Hematopoietic multipotent progenitor cell treated with erythropoietin and hydrocortisone succinate and interleukin-3 and kit ligand, for 6 days (in vitro differentiated cells): ENCODE measurements at regions not wholly inside any gene's neighbourhood (a gene's known extent, or its start where the extent isn't known, plus 50 kb on each side); places are given as distances from the start of the nearest gene placed in this dataset.
A peak's percentile ranks its signal among the peaks of the same experiment; 100 is the strongest.

Experiments used
- DNase-seq: peaks from one replicate; pipeline ENCODE4 v3.0.0-alpha.2; 2015

DNA sequence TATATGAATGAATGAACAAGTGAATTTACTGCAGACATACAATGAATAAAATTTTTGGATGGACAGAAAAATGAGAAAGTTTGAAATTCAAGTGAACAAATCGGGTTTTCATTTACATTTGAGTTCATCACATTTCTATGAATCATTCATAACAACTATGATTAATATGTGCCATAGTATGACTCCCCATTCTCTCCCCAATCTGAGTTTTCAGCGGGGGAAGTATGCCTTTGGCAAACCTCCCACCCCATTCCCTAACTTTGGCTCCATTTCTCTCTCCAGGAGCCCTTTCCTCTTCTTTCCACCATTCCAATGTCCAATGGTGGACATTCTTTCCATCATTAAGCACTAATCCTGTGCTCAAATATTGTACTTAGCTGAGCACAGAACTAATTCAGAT lies 96.8 kb upstream of the LSM8 start:
- DNase-seq = no peak

DNA sequence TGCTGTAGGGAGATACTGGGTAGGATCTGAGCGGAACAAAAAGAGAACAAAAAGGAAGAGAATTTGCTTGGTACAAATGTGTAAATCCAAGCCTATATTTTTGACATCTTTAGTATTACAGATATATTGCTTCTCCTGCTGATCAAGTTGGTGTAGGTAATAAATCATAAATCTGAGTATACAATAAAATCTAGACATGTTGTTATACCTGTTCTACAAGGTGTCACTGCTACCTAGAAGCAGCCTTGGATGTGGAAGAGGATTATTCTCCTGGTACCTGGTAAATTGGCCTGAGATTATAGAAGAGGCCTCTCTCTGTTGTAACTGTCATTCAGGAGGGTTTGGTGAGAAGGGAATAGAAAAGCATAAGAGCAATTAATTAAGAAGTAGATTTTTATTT lies 89.9 kb upstream of the LSM8 start:
- no peak for DNase-seq

DNA sequence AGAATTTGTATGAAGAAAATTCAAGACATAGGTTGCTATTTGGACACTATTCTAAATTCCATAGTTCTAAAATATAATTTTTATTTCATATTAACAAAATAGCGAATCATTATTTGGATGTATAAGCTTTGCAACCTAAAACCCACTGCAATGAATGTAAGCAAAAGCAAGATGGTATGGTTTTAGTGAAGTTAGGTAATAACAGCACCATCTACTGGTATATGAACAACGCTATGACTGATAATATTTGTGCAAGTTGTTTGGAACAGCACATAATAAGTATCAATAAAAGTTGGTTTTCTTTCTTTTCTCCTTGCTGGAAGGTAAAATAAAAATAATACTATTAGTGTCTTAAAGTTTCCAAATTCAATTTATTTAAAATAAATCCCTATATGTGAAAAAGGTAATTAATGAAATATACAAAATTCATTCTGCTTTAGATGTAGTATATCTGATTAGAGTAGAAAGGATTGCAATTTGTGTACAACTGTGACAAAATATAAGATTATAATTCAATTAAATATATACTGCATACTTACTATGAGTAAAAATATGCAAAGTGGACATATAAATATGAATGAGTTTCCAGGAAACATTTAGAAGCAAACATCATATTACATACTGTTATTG lies 79.0 kb upstream of the LSM8 start:
- DNase-seq = peak; percentile 77

DNA sequence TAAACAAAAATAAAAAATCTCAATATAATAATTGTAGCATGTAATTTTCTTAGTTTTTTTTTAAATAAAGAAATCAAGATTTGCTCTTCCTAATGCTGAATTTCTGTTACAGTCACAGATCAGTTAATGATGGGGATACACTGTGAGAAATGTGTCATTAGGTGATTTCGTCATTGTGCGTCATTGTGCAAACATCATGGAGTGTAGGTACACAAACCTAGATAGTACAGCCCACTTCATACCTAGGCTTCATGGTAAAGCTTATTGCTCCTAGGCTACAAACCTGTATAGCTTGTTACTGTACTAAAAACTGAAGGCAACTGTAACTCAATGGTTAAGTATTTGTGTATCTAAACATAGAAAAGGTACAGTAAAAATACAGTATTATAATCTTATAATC lies 74.4 kb upstream of the LSM8 start:
- DNase-seq = no peak

DNA sequence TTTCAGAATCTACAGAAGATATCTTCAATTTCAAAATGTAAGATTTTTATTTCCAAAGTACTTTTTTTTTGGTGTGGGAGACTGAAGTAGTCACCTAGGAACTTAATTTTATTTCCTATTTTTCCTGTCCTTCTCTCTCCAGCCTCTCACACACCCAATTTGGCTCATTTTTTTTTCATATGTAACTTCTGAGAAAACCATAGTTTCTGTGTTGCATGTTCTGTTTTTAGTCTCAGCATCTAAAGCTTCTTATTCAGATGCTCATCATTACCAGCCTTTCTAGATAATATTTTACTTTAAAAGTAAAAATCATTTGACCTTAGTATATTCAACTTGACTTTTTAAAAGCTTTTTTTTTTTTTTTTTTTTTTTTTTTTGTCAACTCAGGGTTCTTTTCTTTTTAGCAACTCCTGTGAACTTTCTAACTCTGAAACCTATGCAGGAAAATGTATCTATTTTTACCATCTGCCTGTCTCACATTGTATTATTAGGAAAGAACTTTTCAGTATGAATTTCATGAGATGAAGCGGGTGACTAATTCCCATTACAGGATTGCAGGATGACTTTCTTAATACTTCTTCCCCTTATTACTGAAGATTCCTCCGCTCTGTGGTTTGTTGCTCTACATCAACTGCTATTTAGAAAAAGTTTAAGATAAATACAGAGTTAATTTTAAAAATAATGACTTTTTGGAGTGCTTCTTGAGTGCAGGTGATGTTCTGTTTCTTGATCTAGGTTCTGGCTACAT lies 73.6 kb upstream of the LSM8 start:
- no peak for DNase-seq

DNA sequence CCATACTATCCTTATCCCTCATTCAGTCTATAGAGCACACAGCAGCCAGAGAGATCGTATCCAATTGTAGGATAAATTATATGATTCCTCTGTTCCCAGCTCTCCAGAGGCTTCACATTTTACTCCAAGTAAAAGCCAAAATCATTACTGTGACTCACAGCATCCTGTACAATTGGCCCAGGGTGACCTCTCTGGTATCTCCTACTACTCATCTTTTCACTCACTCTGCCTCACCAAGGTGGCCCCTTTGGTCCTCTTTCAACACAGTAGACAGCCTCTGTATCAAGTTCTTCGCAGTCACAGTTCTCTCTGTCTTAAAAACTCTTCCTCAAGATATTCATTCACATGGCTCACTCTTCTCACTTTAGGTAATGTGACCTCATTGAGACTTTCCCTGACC lies 72.6 kb upstream of the LSM8 start:
- DNase-seq = no peak

DNA sequence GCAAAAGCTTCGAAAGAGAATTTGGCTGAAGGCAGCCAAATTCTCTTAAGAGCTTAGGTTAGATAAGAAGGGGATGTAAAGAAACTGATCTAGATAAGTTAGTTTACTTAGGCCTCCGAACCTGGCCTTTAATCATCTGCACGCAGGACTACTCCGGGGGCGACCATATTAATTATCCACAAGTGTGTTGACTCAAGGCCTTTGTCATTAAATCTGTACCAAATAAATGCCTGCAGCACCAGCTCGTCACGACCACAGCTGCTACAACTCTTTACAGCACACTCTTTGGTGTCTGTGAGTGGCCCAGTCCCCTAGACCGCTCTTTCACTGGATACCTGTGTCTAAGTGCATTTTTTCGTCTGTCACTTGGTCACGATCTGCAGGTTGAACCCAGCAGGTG lies 69.8 kb upstream of the LSM8 start:
- DNase-seq = no peak

DNA sequence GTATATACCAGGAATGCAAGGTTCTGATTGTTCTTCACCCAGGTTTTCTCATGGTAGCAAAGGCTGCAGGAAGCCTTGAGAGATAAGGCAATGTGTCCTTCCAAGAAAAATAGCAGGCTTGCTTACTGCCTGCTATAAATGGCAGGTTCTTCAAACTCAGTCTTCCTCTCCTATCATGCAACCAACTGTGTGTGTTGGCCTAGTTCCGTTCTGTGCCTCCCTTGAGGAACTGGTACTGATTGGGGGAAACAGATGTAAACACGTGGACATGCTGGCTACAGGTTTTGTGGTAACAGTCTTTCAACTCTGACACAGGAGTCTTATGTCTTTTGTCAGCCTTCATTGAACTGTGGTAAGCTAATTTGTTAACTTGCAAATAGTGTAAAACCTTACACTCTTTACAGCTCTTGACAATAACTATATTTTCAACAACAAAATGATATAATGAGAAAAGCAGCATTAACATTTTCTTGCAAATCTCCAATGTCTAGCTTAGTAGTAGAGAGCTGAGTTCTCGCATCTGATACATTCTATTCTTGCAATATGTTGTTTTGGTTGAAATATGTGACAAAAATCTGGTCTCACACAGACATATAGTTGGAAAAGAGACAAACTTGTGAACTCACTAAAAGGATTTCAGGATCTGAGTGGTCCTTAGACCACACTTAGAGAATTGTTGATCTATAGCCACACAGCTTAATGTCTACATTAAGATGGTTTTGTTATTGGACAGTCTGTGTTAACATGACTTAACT lies 54.7 kb upstream of the LSM8 start:
- peak; percentile 40 for DNase-seq

DNA sequence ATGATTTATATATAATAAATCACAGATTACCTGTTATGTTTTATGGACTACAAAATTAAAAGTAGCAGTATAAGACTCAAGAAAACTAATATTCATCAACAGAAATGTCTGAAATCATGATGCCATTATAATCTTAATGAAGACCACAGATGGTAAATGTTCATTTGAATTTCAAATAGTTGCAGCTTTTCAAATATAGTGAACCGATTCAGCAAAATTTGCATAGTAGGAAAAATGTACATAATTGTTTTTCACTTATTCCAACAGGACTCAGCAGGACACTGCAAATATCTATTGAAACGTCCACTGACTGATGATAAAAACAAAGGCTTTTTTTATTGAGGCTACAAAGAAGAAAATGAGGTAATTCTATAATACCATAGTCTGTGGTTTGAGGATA lies 51.2 kb upstream of the LSM8 start:
- DNase-seq = no peak
